K562 (cell line): ENCODE measurements at regions not wholly inside any gene's neighbourhood (a gene's known extent, or its start where the extent isn't known, plus 50 kb on each side); places are given as distances from the start of the nearest gene placed in this dataset.

Source experiments
- ATAC-seq: fragments of 200-7000 bp; cut with Tn5 transposase; 3 replicates; pipeline ENCODE4 v1.9.1; 2020; ENCODE audit warnings: moderate library complexity
- BruUV-seq: library from RNA; stranded (reverse); fragments of 400-500 nt; replicated peaks from 2 replicates; lab custom pipeline; 2021; lab: Mats Ljungman, UMichigan
- CTCF ChIA-PET: fragments of 300-600 bp; formaldehyde crosslinking; extraction: SDS; loops from one replicate; lab custom pipeline; 2021; ENCODE audit warnings: low intra/inter-chr PET ratio; lab: Yijun Ruan, JAX
- POLR2A ChIA-PET: fragments of 300-600, 350-650 bp; sonication (Branson Sonifier 250); formaldehyde crosslinking; extraction: SDS; loops from one replicate; lab custom pipeline; 2021; ENCODE audit warnings: antibody characterized with exemption, inconsistent platforms; lab: Yijun Ruan, JAX
- DNase-seq, 4 experiments: peaks; one replicate each; pipeline versions ENCODE4 v3.0.0 to v3.0.0-alpha.2; 2011 to 2018; ENCODE audit warnings: low spot score in 3 of 4, mixed read lengths in 3 of 4; ENCODE audit errors: extremely low read depth in 1 of 4
- FAIRE-seq: peaks from 2 replicates; lab custom pipeline; 2011; peaks lifted over from hg19 to GRCh38; lab: Jason Lieb, UNC
- H2AFZ ChIP-seq: 2 replicates; pipeline ENCODE4 v1.6.0; 2011; ENCODE audit warnings: low read depth, low read length, control low read depth, inconsistent platforms
- H3K27ac ChIP-seq: fragments of 200-600 bp; 3 replicates; pipeline ENCODE4 v1.8.0; 2011; ENCODE audit warnings: low read depth, mild to moderate bottlenecking, control low read depth, inconsistent platforms, low read length, moderate library complexity, mixed read lengths; ENCODE audit errors: extremely low read depth
- H3K27me3 ChIP-seq, 2 experiments: fragments of 300-600 bp in 1 of 2; 2 replicates in 1 of 2; 3 replicates in 1 of 2; pipeline versions ENCODE4 v1.6.0 to v1.8.0; 2011; ENCODE audit warnings: inconsistent platforms in 2 of 2, low read length in 2 of 2, mild to moderate bottlenecking in 1 of 2, mixed read lengths in 1 of 2, moderate library complexity in 1 of 2; ENCODE audit not compliant: control insufficient read depth in 2 of 2, insufficient read depth in 2 of 2
- H3K36me3 ChIP-seq: fragments of 300-600 bp; 3 replicates; pipeline ENCODE4 v1.8.0; 2011; ENCODE audit warnings: mild to moderate bottlenecking, low read length, inconsistent platforms; ENCODE audit not compliant: control insufficient read depth, insufficient read depth
- H3K4me1 ChIP-seq, 2 experiments: fragments of 200-600 bp in 1 of 2; replicated peaks in 1 of 2; 2 replicates in 1 of 2; 3 replicates in 1 of 2; pipeline versions ENCODE4 v1.5.1 to v1.8.0; 2011; ENCODE audit warnings: inconsistent platforms in 2 of 2, low read length in 2 of 2, mild to moderate bottlenecking in 1 of 2, mixed read lengths in 1 of 2, moderate library complexity in 1 of 2; ENCODE audit not compliant: control insufficient read depth in 2 of 2, insufficient read depth in 2 of 2
- H3K4me2 ChIP-seq: 2 replicates; pipeline ENCODE4 v1.6.1; 2011; ENCODE audit warnings: low read length, control low read depth, inconsistent platforms, mixed read lengths; ENCODE audit not compliant: insufficient read depth
- H3K4me3 ChIP-seq: fragments of 200-600 bp; sonication (generic), shearing (Covaris generic); 2 replicates; pipeline ENCODE4 v1.5.1; 2016; ENCODE audit warnings: control low read depth, inconsistent platforms
- H3K79me2 ChIP-seq: fragments of 200-600 bp; 3 replicates; pipeline ENCODE4 v1.8.0; 2011; ENCODE audit warnings: low read length, inconsistent platforms; ENCODE audit not compliant: control insufficient read depth, insufficient read depth
- H3K9ac ChIP-seq, 2 experiments: 2 replicates each; pipeline versions ENCODE4 v1.6.0 to v1.6.1; 2011; ENCODE audit warnings: low read depth in 2 of 2, low read length in 2 of 2, control low read depth in 1 of 2, inconsistent platforms in 1 of 2, mild to moderate bottlenecking in 1 of 2, mixed read lengths in 1 of 2; ENCODE audit not compliant: insufficient read depth in 1 of 2
- H3K9me1 ChIP-seq: one replicate; pipeline ENCODE4 v1.6.0; 2011; ENCODE audit warnings: inconsistent platforms, mild to moderate bottlenecking, low read length, moderate library complexity; ENCODE audit not compliant: control insufficient read depth, insufficient read depth
- H3K9me3 ChIP-seq: replicated peaks from 2 replicates; pipeline ENCODE4 v1.5.1; 2011; ENCODE audit warnings: low read depth, low read length, inconsistent platforms; ENCODE audit not compliant: control insufficient read depth, insufficient read depth
- H4K20me1 ChIP-seq: replicated peaks from 2 replicates; pipeline ENCODE4 v1.6.1; 2011; ENCODE audit warnings: low read length, inconsistent platforms, mixed read lengths; ENCODE audit not compliant: control insufficient read depth, insufficient read depth
- BRCA1 ChIP-seq, 2 experiments: fragments of 450-650 bp in 1 of 2; sonication (generic) in 1 of 2; formaldehyde crosslinking in 1 of 2; IDR thresholded peaks; 2 replicates each; pipeline versions ENCODE4 v1.5.0 to v1.6.1; 2017 to 2020; ENCODE audit warnings: mild to moderate bottlenecking in 1 of 2, missing genetic modification reagents in 1 of 2
- CBX3 ChIP-seq, 2 experiments: IDR thresholded peaks; 1 replicate in 1 of 2; 2 replicates in 1 of 2; pipeline ENCODE4 v1.6.1; 2012; ENCODE audit warnings: inconsistent platforms in 2 of 2, low read length in 2 of 2, borderline replicate concordance in 1 of 2, control low read depth in 1 of 2
- MAFG ChIP-seq: fragments of 450-650 bp; conservative IDR thresholded peaks from 2 replicates; pipeline ENCODE4 v1.6.1; 2016; ENCODE audit warnings: missing genetic modification characterization, missing compliant biosample characterization
- XRCC5 ChIP-seq: fragments of 200-400 bp; formaldehyde crosslinking; IDR thresholded peaks from 2 replicates; pipeline ENCODE4 v1.6.1; 2017; ENCODE audit warnings: low read depth, mild to moderate bottlenecking, low read length
- ZNF316 ChIP-seq: fragments of 450-650 bp; IDR thresholded peaks from 2 replicates; pipeline ENCODE4 v1.6.1; 2016
- ZNF518B ChIP-seq: fragments of 250-450 bp; sonication (Bioruptor Pico); IDR thresholded peaks from 2 replicates; pipeline ENCODE4 v1.5.0; 2021; ENCODE audit warnings: mild to moderate bottlenecking, moderate library complexity
- WGBS: fragments of 100-300 bp; shearing (Covaris generic); methylation state at CpG from one replicate; pipeline ENCODE4 v1.1.6; 2016; ENCODE audit warnings: low coverage, mixed read lengths; ENCODE audit not compliant: insufficient coverage; ENCODE audit errors: missing lambda C conversion rate; 5-methylcytosine and 5-hydroxymethylcytosine counted together
- in situ Hi-C: fragments of 300-500 bp; cut with MboI; formaldehyde crosslinking; loops from 4 replicates; pipeline ENCODE4 v1.15.0; 2018; ENCODE audit warnings: inconsistent platforms, mixed read lengths
- intact Hi-C: fragments of 100-400 bp; cut with micrococcal nuclease; formaldehyde crosslinking; loops from 2 replicates; pipeline ENCODE4 v1.14.2; 2022

- BruUV-seq = no TSS peak
- Histone ChIP-seq H3K27ac (no peak overlapping the region), H4K20me1 (no peaks in the 10 kb centered on the region), H3K36me3 (no peaks in the 10 kb centered on the region), H3K27me3 (no peaks in the 10 kb centered on the region), H3K4me3 (no peak overlapping the region), H3K4me1 (no peaks in the 10 kb centered on the region), H3K9ac (no peak overlapping the region), H3K9me1 (no peaks in the 10 kb centered on the region), H3K4me2 (no peak overlapping the region), H3K79me2 (no peaks in the 10 kb centered on the region), H3K9me3 (no peaks in the 10 kb centered on the region), H2AFZ (no peak overlapping the region)
- FAIRE-seq (no peak), ATAC-seq (no peak), DNase-seq (no peak)
- TF ChIP-seq BRCA1 (IDR thresholded peaks at IDR 0.05) = no peak
- no peak for TF ChIP-seq BRCA1 (CRISPR knock-in tag; IDR thresholded peaks at IDR 0.05)
- TF ChIP-seq XRCC5 = no peak
- no peak for TF ChIP-seq CBX3 (IDR thresholded peaks at IDR 0.05; ENCODE audit: borderline replicate concordance in 1 of 2, low read length in 2 of 2)
- intact Hi-C loops (no loop called here), in situ Hi-C loops (no loop called here)
- ChIA-PET POLR2A (no interaction called here), CTCF (no interaction called here)
- WGBS = 15% methylated on average over 13 of the region's 13 CpGs
These were observed 1377.6 kb downstream of the CDH11 start for GRCh38 chr16:63744077-63744874.

GRCh38 chr16:63742150-63742549 is 1379.7 kb downstream of the CDH11 start:
- H3K27ac ChIP-seq = no peak overlapping the region
- FAIRE-seq (no peak), DNase-seq (no peak), ATAC-seq (no peak)
- no peak overlapping the region for H3K4me3 ChIP-seq
- H3K9ac ChIP-seq = no peak overlapping the region
- no peaks in the 10 kb centered on the region for H3K27me3 ChIP-seq
- no peaks in the 10 kb centered on the region; the same call in 1 of the 2 replicates for H3K9me3 ChIP-seq
- no peak overlapping the region for H3K4me2 ChIP-seq
- no peaks in the 10 kb centered on the region for H3K4me1 ChIP-seq
- no TSS peak for BruUV-seq
- CTCF ChIA-PET = no interaction called here
- intact Hi-C loops (no loop called here), in situ Hi-C loops (no loop called here)
- no peaks in the 10 kb centered on the region for H3K79me2 ChIP-seq
- POLR2A ChIA-PET = no interaction called here
- H2AFZ ChIP-seq = no peak overlapping the region
- H3K36me3 ChIP-seq = no peaks in the 10 kb centered on the region
- H4K20me1 ChIP-seq = no peaks in the 10 kb centered on the region
- H3K9me1 ChIP-seq = no peaks in the 10 kb centered on the region
- peak; percentile 72 for TF ChIP-seq ZNF316
- no peak for TF ChIP-seq ZNF518B
- TF ChIP-seq MAFG = peak; percentile 63
